GM21825 (cell line): ENCODE measurements at regions not wholly inside any gene's neighbourhood (a gene's known extent, or its start where the extent isn't known, plus 50 kb on each side); places are given as distances from the start of the nearest gene placed in this dataset.
"Not testable (repeated sequence)": the region's sequence is repeated elsewhere in the genome, so short reads cannot be mapped to it uniquely, and the experiment has no call there.

Source experiments
- ATAC-seq: cut with Tn5 transposase; IDR thresholded peaks from one replicate; pipeline ENCODE4 v1.9.1; 2021; ENCODE audit warnings: mild to moderate bottlenecking, moderate library complexity; ENCODE audit not compliant: unreplicated experiment

DNA sequence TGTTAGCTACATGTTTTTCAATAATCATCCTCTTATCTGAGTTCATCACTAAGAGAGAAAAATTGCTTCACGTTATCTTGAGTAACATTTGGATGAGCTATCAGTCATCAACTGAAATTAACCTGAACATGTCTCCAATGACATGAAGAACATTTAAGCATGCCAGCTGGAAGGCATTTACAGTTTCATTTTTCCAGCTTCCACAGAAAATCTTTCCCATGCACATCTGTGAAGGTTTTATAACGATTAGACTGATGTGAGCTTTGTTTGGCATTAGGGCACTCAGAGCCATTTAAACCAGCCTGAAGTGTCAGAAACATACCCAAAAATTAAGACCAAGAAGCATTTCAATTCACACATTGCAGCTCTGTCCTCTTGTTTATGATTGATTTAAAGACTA, 235.8 kb upstream of the ARHGEF26 start:
- no peak for ATAC-seq

GRCh38 chr3:153889905-153890334, 231.3 kb upstream of the ARHGEF26 start:
- ATAC-seq: peak; percentile 44

- ATAC-seq: no peak
These were observed 229.1 kb upstream of the ARHGEF26 start for GRCh38 chr3:153892126-153892525.

GRCh38 chr3:153894857-153895256, 226.3 kb upstream of the ARHGEF26 start:
- ATAC-seq: no peak

- no peak for ATAC-seq
These were observed 225.0 kb upstream of the ARHGEF26 start for GRCh38 chr3:153896197-153896596.

DNA sequence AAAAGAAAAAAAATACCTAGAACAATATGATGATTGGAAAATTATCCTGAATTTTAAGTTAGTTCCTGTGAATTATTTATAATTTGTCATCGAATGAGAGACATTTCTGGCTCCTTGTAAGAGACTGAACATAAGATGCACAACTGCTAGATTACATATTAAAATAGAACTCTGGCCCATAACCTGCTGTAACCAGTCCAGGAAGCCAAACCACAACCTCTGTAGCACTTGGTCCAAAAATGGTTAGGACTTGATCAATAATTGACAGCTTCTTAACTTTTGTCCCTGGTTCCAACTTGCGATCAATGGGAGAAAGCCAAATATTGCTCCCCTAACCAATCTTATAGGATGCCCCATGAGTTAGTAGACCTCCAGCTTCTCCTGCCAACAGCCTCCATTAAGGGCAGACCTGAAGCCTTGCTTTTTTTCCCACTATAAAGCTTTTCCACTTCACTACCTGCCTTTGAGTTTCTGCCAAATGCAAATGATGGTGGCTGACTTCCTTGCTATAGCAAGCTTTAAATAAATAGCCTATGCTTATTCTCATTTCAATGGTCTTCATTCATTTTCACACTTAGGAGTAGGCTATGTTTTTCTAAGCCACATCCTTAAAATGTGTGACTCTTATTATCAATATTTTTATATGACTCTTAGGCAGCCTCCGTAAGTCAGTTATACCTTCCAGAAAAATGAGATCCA, 224.0 kb upstream of the ARHGEF26 start:
- peak; percentile 85 for ATAC-seq

DNA sequence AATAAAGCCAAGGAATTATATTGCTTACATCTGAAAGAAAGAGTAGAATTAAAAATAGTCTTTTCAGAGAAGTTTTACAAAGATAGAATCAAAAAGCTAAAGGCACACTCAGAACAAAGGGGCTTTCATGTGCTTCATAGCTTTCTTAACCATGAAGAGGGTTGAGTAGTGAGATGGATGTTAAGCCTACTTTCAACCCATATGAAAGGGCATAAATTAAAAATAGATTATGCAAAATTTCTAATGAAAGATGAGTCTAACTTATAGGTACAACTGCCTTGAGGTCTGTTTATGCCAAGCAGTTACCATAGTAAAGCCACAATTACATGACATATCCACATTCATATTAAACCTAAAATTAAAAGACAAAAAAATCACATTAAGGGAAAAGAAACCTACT, 223.3 kb upstream of the ARHGEF26 start:
- ATAC-seq: peak; percentile 75

DNA sequence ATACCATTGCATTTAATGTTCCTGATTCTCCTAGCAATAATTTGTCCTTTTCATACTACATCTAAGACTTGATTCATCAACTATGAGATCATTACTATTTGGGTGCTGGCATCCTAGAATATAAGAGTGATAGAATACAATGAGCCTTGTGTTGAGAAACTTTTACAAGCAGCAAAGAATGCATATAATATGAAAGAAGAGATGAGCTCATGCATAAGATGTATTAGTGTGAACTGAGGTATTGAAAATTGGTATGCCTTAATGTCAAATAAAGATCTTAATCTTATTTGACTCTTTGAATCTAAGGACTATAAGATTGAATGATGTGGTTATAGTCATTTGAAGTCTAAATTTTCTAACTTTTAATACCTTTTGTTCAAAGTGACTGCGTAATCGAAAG, 220.0 kb upstream of the ARHGEF26 start:
- no peak for ATAC-seq

- no peak for ATAC-seq
These were observed 219.2 kb upstream of the ARHGEF26 start for GRCh38 chr3:153901991-153902390.

- peak; percentile 77 for ATAC-seq
These were observed 217.8 kb upstream of the ARHGEF26 start for GRCh38 chr3:153903430-153903829.

GRCh38 chr3:153906366-153906765, 214.8 kb upstream of the ARHGEF26 start:
- no peak for ATAC-seq

DNA sequence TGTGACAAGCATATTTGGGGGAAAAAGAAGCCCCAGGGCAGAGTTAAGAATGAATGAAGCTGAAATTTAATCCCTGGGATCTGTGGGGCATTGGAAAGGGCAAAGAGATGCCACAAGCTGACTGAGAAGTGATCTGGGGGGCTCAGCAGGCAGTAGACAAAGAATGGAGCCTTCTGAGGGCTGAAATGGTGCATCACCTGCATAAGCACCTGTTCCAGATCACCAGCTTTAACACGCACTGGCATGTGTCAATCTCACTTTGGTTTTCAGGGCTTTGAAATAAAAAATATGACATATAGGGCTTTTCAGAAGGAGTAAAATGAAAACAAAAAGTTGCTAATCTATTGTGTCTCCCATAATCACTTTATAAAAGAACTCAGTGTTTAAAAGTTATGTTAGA, 210.8 kb upstream of the ARHGEF26 start:
- no peak for ATAC-seq

DNA sequence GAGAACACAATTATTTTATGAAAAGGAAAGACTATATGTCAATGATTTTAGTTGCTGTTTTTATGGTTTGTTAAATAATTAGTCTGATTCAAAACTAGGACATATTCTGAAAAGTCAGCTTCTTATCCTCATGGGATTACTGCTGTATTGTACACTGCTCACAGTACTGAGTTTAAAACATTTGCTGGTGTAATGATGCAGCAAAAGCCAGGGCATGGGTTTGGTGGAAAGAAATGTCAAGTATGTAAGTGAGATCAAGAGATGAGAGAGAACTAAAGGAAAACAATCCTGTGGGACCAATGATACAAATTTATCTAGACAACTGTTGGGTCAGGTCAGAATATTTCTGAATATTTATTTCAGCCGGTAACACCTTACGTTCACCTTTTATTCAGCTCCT, 210.1 kb upstream of the ARHGEF26 start:
- no peak for ATAC-seq

DNA sequence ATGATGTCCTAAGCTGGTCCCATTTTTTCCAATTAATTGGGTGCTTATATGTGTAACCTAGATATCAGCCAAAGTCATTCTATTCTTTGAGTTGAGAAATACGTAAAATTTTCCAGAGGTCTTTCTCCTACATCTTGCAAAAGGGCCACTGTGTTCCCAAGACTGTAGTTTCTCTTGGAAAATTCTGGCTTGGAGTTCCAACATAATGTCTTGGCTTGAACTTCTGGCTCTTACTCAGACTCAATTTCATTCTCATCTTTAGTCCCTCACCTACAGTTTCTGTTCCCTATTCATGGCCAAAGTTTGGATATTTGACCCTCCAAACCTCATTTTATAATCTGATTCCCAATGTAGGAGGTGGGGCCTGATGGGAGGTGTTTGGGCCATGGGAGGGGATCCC, 201.4 kb upstream of the ARHGEF26 start:
- no peak for ATAC-seq

DNA sequence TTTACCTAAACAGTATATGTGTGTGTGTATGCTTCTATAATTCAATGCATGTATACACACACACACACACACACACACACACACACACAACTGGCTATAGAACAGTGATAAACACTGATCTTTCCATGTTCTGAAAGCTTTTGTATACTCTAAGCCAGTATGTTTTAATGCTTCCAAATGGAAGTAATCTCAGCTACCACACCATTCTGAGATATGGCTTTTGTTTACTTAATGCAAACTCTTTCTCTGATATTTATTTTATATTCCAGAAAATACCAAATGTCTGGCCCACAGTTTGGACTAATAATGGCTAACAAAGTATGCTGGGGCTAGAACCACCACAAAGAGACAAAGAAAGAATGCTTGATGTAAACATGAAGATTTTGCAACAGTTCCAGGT, 199.4 kb upstream of the ARHGEF26 start:
- no peak for ATAC-seq

GRCh38 chr3:153925841-153926514, 195.2 kb upstream of the ARHGEF26 start:
- no peak for ATAC-seq

DNA sequence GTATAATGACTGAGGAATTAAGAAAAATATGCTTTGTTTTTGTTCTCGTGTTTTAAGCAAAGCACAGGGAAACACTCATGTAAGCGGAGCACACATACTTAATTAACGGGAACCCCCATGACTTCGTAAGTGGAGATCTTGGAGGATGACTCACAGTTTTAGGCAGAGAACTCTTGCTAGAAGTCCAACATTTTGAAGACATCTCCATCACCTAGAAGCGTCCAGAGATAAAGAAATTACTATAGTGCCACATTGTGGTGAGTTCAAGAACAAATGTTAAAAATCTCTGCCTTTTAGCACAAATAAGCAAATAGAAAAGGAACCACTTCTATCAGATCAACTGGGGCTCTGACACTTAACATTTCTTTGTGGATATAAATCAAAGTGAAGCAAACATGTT, 194.1 kb upstream of the ARHGEF26 start:
- no peak for ATAC-seq

DNA sequence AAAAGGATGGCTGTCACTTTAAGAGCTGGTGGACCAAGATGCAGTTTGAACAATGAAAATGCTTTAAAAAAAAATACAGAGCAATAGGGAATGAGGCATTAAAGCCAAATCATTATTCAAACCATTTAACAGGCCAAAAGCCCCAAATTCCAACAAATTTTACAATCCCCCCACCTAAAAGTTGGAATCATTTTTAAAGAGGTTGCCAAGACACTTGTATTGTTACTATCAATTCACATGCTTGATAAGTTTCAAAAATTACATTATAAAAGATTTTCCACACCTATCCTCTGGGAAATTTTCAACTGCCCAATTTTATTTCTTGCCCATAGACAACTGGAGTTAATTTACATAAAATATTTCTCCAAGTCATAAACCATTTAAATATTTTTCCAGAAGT, 192.3 kb upstream of the ARHGEF26 start:
- no peak for ATAC-seq

DNA sequence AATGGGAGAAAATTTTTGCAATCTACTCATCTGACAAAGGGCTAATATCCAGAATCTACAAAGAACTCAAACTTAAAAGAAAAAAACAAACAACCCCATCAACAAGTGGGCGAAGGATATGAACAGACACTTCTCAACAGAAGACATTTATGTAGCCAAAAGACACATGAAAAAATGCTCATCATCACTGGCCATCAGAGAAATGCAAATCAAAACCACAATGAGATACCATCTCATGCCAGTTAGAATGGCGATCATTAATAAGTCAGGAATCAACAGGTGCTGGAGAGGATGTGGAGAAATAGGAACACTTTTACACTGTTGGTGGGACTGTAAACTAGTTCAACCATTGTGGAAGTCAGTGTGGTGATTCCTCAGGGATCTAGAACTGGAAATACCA, 187.7 kb upstream of the ARHGEF26 start:
- not testable (repeated sequence) for ATAC-seq

- no peak for ATAC-seq
These were observed 177.1 kb upstream of the ARHGEF26 start for GRCh38 chr3:153944084-153944483.

- ATAC-seq: no peak
These were observed 169.9 kb upstream of the ARHGEF26 start for GRCh38 chr3:153951276-153951675.

- ATAC-seq: no peak
These were observed 169.1 kb upstream of the ARHGEF26 start for GRCh38 chr3:153952091-153952490.

GRCh38 chr3:153956613-153957012, 164.6 kb upstream of the ARHGEF26 start:
- no peak for ATAC-seq
